ENCODE measurements at regions not wholly inside any gene's neighbourhood (a gene's known extent, or its start where the extent isn't known, plus 50 kb on each side); places are given as distances from the start of the nearest gene placed in this dataset.

DNA sequence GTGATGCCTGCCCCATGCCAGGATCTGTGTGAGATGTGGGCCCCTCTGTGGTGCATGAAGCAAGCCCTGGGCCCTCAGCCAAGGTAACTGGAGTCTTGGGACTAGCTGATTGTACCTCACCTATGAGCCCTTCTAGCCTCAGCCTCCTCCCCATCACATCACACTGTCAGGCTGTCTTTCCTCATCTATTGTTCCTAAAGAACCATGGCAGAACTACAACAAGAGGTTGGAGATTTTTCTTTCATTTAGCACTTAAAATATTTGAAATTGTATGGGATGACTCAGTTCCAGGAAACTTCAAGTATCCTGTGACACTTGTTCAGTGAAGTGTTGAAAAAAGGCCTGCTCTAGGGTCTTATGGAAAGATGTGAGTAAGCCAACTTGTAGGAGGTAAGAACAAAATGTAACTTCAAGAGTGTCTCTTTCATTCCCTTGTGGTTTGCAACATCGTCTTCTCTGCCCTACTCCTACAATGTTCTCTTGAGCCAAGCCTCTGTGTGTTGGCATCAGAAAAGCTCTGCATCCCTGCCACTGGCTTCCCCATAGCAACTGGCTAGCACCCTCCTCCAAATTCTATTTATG, 58.7 kb upstream of the TIPARP start:
- no peak for TF ChIP-seq RAD21 (IDR thresholded peaks at IDR 0.05; ENCODE audit: low read depth)
- no peak overlapping the region for H3K9ac ChIP-seq (ENCODE audit: low read length)
- ChIA-PET POLR2A (interaction anchor here (0.9 kb wide), 1 partner anchor 10 kb away, joined by 3 read pairs; no protein-coding TSS in a partner anchor), CTCF (no interaction called here), RAD21 (ENCODE audit: low non-redundant PET in 1 of 2, low total read pairs in 2 of 2, uncharacterized antibody in 2 of 2, unreplicated experiment in 2 of 2) (no interaction called here)
- ATAC-seq: no peak
- H4K20me1 ChIP-seq (ENCODE audit: insufficient read depth): no peaks in the 10 kb centered on the region
- no peak overlapping the region for H3K27ac ChIP-seq (ENCODE audit: low read depth, low read length)
- H3K79me2 ChIP-seq (ENCODE audit: insufficient read depth, low read length): no peaks in the 10 kb centered on the region
- peaks cover 0 to 29% of the 10 kb centered on the region in 2 experiments; a peak in 2 of 4 replicates for H3K4me1 ChIP-seq (ENCODE audit: control insufficient read depth in 1 of 2, insufficient read depth in 2 of 2, low read length in 2 of 2)
- intact Hi-C loops (cut with micrococcal nuclease): no loop called here
- DNase-seq (ENCODE audit: low read depth, low spot score): no peak
- peak overlapping the region; percentile 40 for H3K4me2 ChIP-seq (ENCODE audit: low read length)
- no peaks in the 10 kb centered on the region for H3K36me3 ChIP-seq (ENCODE audit: control insufficient read depth in 1 of 2, insufficient read depth in 2 of 2, low read length in 2 of 2)
- H3K9me3 ChIP-seq (ENCODE audit: control insufficient read depth in 1 of 2, insufficient read depth in 1 of 2, low read depth in 1 of 2, low read length in 2 of 2): no peaks in the 10 kb centered on the region
- no peaks in the 10 kb centered on the region; the same call in 1 of the 2 replicates for H3K9me2 ChIP-seq (ENCODE audit: insufficient read depth)
- BruUV-seq (replicated peaks): no TSS peak
- H3K4me3 ChIP-seq (replicated peaks in 1 of 2; ENCODE audit: low read depth in 1 of 2, low read length in 2 of 2): no peak overlapping the region
- H3K27me3 ChIP-seq (ENCODE audit: insufficient read depth, low read length): no peaks in the 10 kb centered on the region
- no peak overlapping the region for H2AFZ ChIP-seq (ENCODE audit: low read depth, low read length, poor library complexity, severe bottlenecking)

- intact Hi-C loops (cut with micrococcal nuclease): no loop called here
- no peak overlapping the region for H3K9ac ChIP-seq (ENCODE audit: low read length)
- no peaks in the 10 kb centered on the region for H3K27me3 ChIP-seq (ENCODE audit: insufficient read depth, low read length)
- H3K4me1 ChIP-seq (ENCODE audit: control insufficient read depth in 1 of 2, insufficient read depth in 2 of 2, low read length in 2 of 2): peaks cover 0 to 23% of the 10 kb centered on the region in 2 experiments; a peak in 2 of 4 replicates
- ATAC-seq: no peak
- H3K9me2 ChIP-seq (ENCODE audit: insufficient read depth): no peaks in the 10 kb centered on the region; the same call in 1 of the 2 replicates
- ChIA-PET RAD21 (ENCODE audit: low non-redundant PET in 1 of 2, low total read pairs in 2 of 2, uncharacterized antibody in 2 of 2, unreplicated experiment in 2 of 2) (no interaction called here), CTCF (no interaction called here), POLR2A (interaction anchor here (0.9 kb wide), 1 partner anchor 9 kb away, joined by 3 read pairs; no protein-coding TSS in a partner anchor)
- no TSS peak for BruUV-seq (replicated peaks)
- no peaks in the 10 kb centered on the region for H4K20me1 ChIP-seq (ENCODE audit: insufficient read depth)
- no peaks in the 10 kb centered on the region for H3K36me3 ChIP-seq (ENCODE audit: control insufficient read depth in 1 of 2, insufficient read depth in 2 of 2, low read length in 2 of 2)
- no peaks in the 10 kb centered on the region for H3K9me3 ChIP-seq (ENCODE audit: control insufficient read depth in 1 of 2, insufficient read depth in 1 of 2, low read depth in 1 of 2, low read length in 2 of 2)
- no peak overlapping the region for H3K4me3 ChIP-seq (replicated peaks in 1 of 2; ENCODE audit: low read depth in 1 of 2, low read length in 2 of 2)
- no peaks in the 10 kb centered on the region for H3K79me2 ChIP-seq (ENCODE audit: insufficient read depth, low read length)
- H2AFZ ChIP-seq (ENCODE audit: low read depth, low read length, poor library complexity, severe bottlenecking): peak overlapping the region; percentile 54
- H3K4me2 ChIP-seq (ENCODE audit: low read length): peak overlapping the region; percentile 40; the same call in 1 of the 2 replicates
- DNase-seq (ENCODE audit: low read depth, low spot score): no peak
- no peak overlapping the region for H3K27ac ChIP-seq (ENCODE audit: low read depth, low read length)
- TF ChIP-seq EZH2phosphoT487 (IDR thresholded peaks at IDR 0.05; ENCODE audit: borderline replicate concordance): no peak
- TF ChIP-seq CBX3 (IDR thresholded peaks at IDR 0.05; ENCODE audit: low read depth): no peak
- no peak for TF ChIP-seq RAD21 (IDR thresholded peaks at IDR 0.05; ENCODE audit: low read depth)
- no peak for TF ChIP-seq ZNF274 (IDR thresholded peaks at IDR 0.05; ENCODE audit: low read depth, low read length)
- no peak for TF ChIP-seq SP1 (IDR thresholded peaks at IDR 0.05; ENCODE audit: low read depth)
- TF ChIP-seq, protein P1, sequence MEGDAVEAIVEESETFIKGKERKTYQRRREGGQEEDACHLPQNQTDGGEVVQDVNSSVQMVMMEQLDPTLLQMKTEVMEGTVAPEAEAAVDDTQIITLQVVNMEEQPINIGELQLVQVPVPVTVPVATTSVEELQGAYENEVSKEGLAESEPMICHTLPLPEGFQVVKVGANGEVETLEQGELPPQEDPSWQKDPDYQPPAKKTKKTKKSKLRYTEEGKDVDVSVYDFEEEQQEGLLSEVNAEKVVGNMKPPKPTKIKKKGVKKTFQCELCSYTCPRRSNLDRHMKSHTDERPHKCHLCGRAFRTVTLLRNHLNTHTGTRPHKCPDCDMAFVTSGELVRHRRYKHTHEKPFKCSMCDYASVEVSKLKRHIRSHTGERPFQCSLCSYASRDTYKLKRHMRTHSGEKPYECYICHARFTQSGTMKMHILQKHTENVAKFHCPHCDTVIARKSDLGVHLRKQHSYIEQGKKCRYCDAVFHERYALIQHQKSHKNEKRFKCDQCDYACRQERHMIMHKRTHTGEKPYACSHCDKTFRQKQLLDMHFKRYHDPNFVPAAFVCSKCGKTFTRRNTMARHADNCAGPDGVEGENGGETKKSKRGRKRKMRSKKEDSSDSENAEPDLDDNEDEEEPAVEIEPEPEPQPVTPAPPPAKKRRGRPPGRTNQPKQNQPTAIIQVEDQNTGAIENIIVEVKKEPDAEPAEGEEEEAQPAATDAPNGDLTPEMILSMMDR (IDR thresholded peaks at IDR 0.05 in 2 of 3, conservative IDR thresholded peaks at IDR 0.05 in 1 of 3; ENCODE audit: borderline replicate concordance in 1 of 3, insufficient read depth in 1 of 3, low read depth in 2 of 3, low read length in 2 of 3): no peak
- TF ChIP-seq ATF3 (IDR thresholded peaks at IDR 0.05): no peak
- TF ChIP-seq ELF1 (IDR thresholded peaks at IDR 0.05; ENCODE audit: borderline replicate concordance, low read depth): no peak
- no peak for TF ChIP-seq ZBTB33 (IDR thresholded peaks at IDR 0.05; ENCODE audit: extremely low read depth, insufficient replicate concordance, low read length)
Observed at GRCh38 chr3:156614642-156615511, 59.5 kb upstream of the TIPARP start.

Data from HCT116 (cell line).